ENCODE measurements at regions not wholly inside any gene's neighbourhood (a gene's known extent, or its start where the extent isn't known, plus 50 kb on each side); places are given as distances from the start of the nearest gene placed in this dataset.

GRCh38 chr4:3852711-3853110 lies 86.5 kb downstream of the ADRA2C start:
- no peak for DNase-seq (ENCODE audit: low read depth in 2 of 2)

GRCh38 chr4:3853388-3854035 lies 87.3 kb downstream of the ADRA2C start:
- DNase-seq (ENCODE audit: low read depth in 2 of 2) = no peak

- no peak for DNase-seq (ENCODE audit: low read depth in 2 of 2)
These were observed 88.5 kb downstream of the ADRA2C start for GRCh38 chr4:3854661-3855060.

GRCh38 chr4:3855646-3856045 lies 89.5 kb downstream of the ADRA2C start:
- no peak for DNase-seq (ENCODE audit: low read depth in 2 of 2)

GRCh38 chr4:3856604-3857204 lies 90.5 kb downstream of the ADRA2C start:
- DNase-seq (ENCODE audit: low read depth in 2 of 2) = no peak

GRCh38 chr4:3857269-3857926 lies 91.2 kb downstream of the ADRA2C start:
- DNase-seq (ENCODE audit: low read depth in 2 of 2) = no peak

- DNase-seq (ENCODE audit: low read depth in 2 of 2) = no peak
These were observed 92.0 kb downstream of the ADRA2C start for GRCh38 chr4:3858046-3858730.

- DNase-seq (ENCODE audit: low read depth in 2 of 2) = no peak
These were observed 92.7 kb downstream of the ADRA2C start for GRCh38 chr4:3858765-3859388.

- no peak for DNase-seq (ENCODE audit: low read depth in 2 of 2)
These were observed 93.4 kb downstream of the ADRA2C start for GRCh38 chr4:3859571-3859970.

- no peak for DNase-seq (ENCODE audit: low read depth in 2 of 2)
These were observed 94.1 kb downstream of the ADRA2C start for GRCh38 chr4:3860061-3860912.

GRCh38 chr4:3860913-3861636 lies 94.9 kb downstream of the ADRA2C start:
- DNase-seq (ENCODE audit: low read depth in 2 of 2) = no peak

- DNase-seq (ENCODE audit: low read depth in 2 of 2) = no peak
These were observed 95.8 kb downstream of the ADRA2C start for GRCh38 chr4:3861720-3862639.

- DNase-seq (ENCODE audit: low read depth in 2 of 2) = no peak
These were observed 96.6 kb downstream of the ADRA2C start for GRCh38 chr4:3862640-3863420.

- DNase-seq (ENCODE audit: low read depth in 2 of 2) = no peak
These were observed 97.9 kb downstream of the ADRA2C start for GRCh38 chr4:3863841-3864741.

- no peak for DNase-seq (ENCODE audit: low read depth in 2 of 2)
These were observed 98.8 kb downstream of the ADRA2C start for GRCh38 chr4:3864742-3865721.

Data from activated CD8-positive, alpha-beta memory T cell treated with anti-CD3 and anti-CD28 coated beads for 4 hours (primary cell).